A549 (cell line): ENCODE measurements at regions not wholly inside any gene's neighbourhood (a gene's known extent, or its start where the extent isn't known, plus 50 kb on each side); places are given as distances from the start of the nearest gene placed in this dataset.

Experiments used
- ATAC-seq, 2 experiments: fragments of 200-7000 bp in 1 of 2; fragments of >200 bp in 1 of 2; cut with Nextera tagmentation in 1 of 2; cut with Tn5 transposase in 1 of 2; 3 replicates each; pipeline versions ENCODE4 v1.8.0 to v1.9.1; 2018 to 2020; ENCODE audit warnings: mild to moderate bottlenecking in 1 of 2, moderate library complexity in 1 of 2
- CTCF ChIA-PET: fragments of 300-600 bp; sonication (Branson Sonifier 250); formaldehyde crosslinking; extraction: SDS; loops from one replicate; lab custom pipeline; 2021; ENCODE audit warnings: antibody characterized with exemption, inconsistent platforms; lab: Yijun Ruan, JAX
- POLR2A ChIA-PET: fragments of 350-600 bp; formaldehyde crosslinking; extraction: SDS; loops from one replicate; lab custom pipeline; 2021; ENCODE audit warnings: antibody characterized with exemption, inconsistent platforms; lab: Yijun Ruan, JAX
- DNase-seq, 2 experiments: peaks; one replicate each; pipeline versions ENCODE4 v3.0.0 to v3.0.0-alpha.2; 2011 to 2016; ENCODE audit warnings: low read depth in 1 of 2, low spot score in 1 of 2
- FAIRE-seq: peaks from 2 replicates; lab custom pipeline; 2011; peaks lifted over from hg19 to GRCh38; lab: Jason Lieb, UNC
- H3K27ac ChIP-seq, 2 experiments: fragments of >200 bp; sonication (Bioruptor Twin); formaldehyde crosslinking; 3 replicates each; pipeline ENCODE4 v1.5.1; 2016 to 2017
- H3K4me1 ChIP-seq: fragments of >200 bp; sonication (Bioruptor Twin); formaldehyde crosslinking; 3 replicates; pipeline ENCODE4 v1.6.1; 2016
- H3K4me2 ChIP-seq: fragments of >200 bp; sonication (Bioruptor Twin); formaldehyde crosslinking; 3 replicates; pipeline ENCODE4 v1.6.1; 2016
- H3K4me3 ChIP-seq: fragments of >200 bp; sonication (Bioruptor Twin); formaldehyde crosslinking; 3 replicates; pipeline ENCODE4 v1.5.1; 2016
- H3K9me3 ChIP-seq: fragments of >200 bp; sonication (Bioruptor Twin); formaldehyde crosslinking; 3 replicates; pipeline ENCODE4 v1.6.1; 2016
- BCL3 ChIP-seq: fragments of >200 bp; sonication (Bioruptor Twin); formaldehyde crosslinking; IDR thresholded peaks from 3 replicates; pipeline ENCODE4 v1.6.1; 2016
- CHD2 ChIP-seq: fragments of 150-350 bp; IDR thresholded peaks from 2 replicates; pipeline ENCODE4 v1.6.1; 2014; ENCODE audit warnings: low read length; ENCODE audit not compliant: partially characterized antibody
- CTCF ChIP-seq: fragments of >200 bp; sonication (Bioruptor Twin); formaldehyde crosslinking; IDR thresholded peaks from 3 replicates; pipeline ENCODE4 v1.5.1; 2016
- E2F6 ChIP-seq: IDR thresholded peaks from 2 replicates; pipeline ENCODE4 v1.6.1; 2012; ENCODE audit warnings: low read depth, borderline replicate concordance
- EHF ChIP-seq: fragments of 250-450 bp; sonication (Bioruptor Pico); IDR thresholded peaks from 2 replicates; pipeline ENCODE4 v1.5.0; 2020; ENCODE audit warnings: mild to moderate bottlenecking
- FOSB ChIP-seq: fragments of 250-450 bp; sonication (Bioruptor Pico); IDR thresholded peaks from 2 replicates; pipeline ENCODE4 v1.5.0; 2020; ENCODE audit warnings: mild to moderate bottlenecking, moderate library complexity
- FOXS1 ChIP-seq: fragments of 250-450 bp; sonication (Bioruptor Pico); IDR thresholded peaks from 2 replicates; pipeline ENCODE4 v1.5.0; 2020; ENCODE audit warnings: mild to moderate bottlenecking, moderate library complexity
- HDAC2 ChIP-seq: fragments of 200-600 bp; sonication (generic); IDR thresholded peaks from 2 replicates; pipeline ENCODE4 v1.6.1; 2016
- HEYL ChIP-seq: fragments of 250-450 bp; sonication (Bioruptor Pico); IDR thresholded peaks from 2 replicates; pipeline ENCODE4 v1.8.0; 2021; ENCODE audit warnings: mild to moderate bottlenecking, moderate library complexity
- HMGXB4 ChIP-seq: fragments of 250-450 bp; sonication (Bioruptor Pico); IDR thresholded peaks from 2 replicates; pipeline ENCODE4 v1.5.0; 2021; ENCODE audit warnings: mild to moderate bottlenecking, moderate library complexity, borderline replicate concordance
- HOXB13 ChIP-seq: fragments of 250-450 bp; sonication (Bioruptor Pico); IDR thresholded peaks from 2 replicates; pipeline ENCODE4 v1.5.0; 2020; ENCODE audit warnings: low read depth, mild to moderate bottlenecking, moderate library complexity
- JUN ChIP-seq, 2 experiments: fragments of >200 bp; sonication (Bioruptor Twin); formaldehyde crosslinking; IDR thresholded peaks; 2 replicates in 1 of 2; 3 replicates in 1 of 2; pipeline ENCODE4 v1.6.1; 2016 to 2017
- JUNB ChIP-seq: fragments of >200 bp; sonication (Bioruptor Twin); formaldehyde crosslinking; IDR thresholded peaks from 2 replicates; pipeline ENCODE4 v1.6.1; 2016
- KDM1A ChIP-seq: fragments of 200-600 bp; sonication (generic); IDR thresholded peaks from 2 replicates; pipeline ENCODE4 v1.6.1; 2016; ENCODE audit warnings: low read depth, mild to moderate bottlenecking
- KDM5A ChIP-seq: fragments of 200-600 bp; sonication (generic); IDR thresholded peaks from 2 replicates; pipeline ENCODE4 v1.6.1; 2016; ENCODE audit warnings: antibody characterized with exemption, mild to moderate bottlenecking
- MAX ChIP-seq: IDR thresholded peaks from 2 replicates; pipeline ENCODE4 v1.6.1; 2012
- NPAS2 ChIP-seq: fragments of 250-450 bp; sonication (Bioruptor Pico); IDR thresholded peaks from 2 replicates; pipeline ENCODE4 v1.8.0; 2022; ENCODE audit warnings: mild to moderate bottlenecking, moderate library complexity, borderline replicate concordance
- PBX3 ChIP-seq: IDR thresholded peaks from 2 replicates; pipeline ENCODE4 v1.6.1; 2012
- POLR2AphosphoS2 ChIP-seq: conservative IDR thresholded peaks from 2 replicates; pipeline ENCODE4 v1.6.1; 2012; ENCODE audit warnings: low read length, improper control_type of control experiment, inconsistent platforms
- RARB ChIP-seq: fragments of 250-450 bp; sonication (Bioruptor Pico); IDR thresholded peaks from 2 replicates; pipeline ENCODE4 v1.8.0; 2021; ENCODE audit warnings: mild to moderate bottlenecking, moderate library complexity
- RCOR1 ChIP-seq: fragments of 150-350 bp; IDR thresholded peaks from 2 replicates; pipeline ENCODE4 v1.6.1; 2014; ENCODE audit warnings: antibody characterized with exemption, low read length, low read depth
- RFX5 ChIP-seq: fragments of 450-650 bp; IDR thresholded peaks from 2 replicates; pipeline ENCODE4 v1.7.1; 2014; ENCODE audit warnings: antibody characterized with exemption, mild to moderate bottlenecking, moderate library complexity
- RNF2 ChIP-seq: fragments of 200-600 bp; sonication (generic); IDR thresholded peaks from 2 replicates; pipeline ENCODE4 v1.6.1; 2016; ENCODE audit warnings: low read depth, mild to moderate bottlenecking, antibody characterized with exemption, moderate library complexity, borderline replicate concordance
- SREBF2 ChIP-seq: fragments of 450-650 bp; IDR thresholded peaks from 2 replicates; pipeline ENCODE4 v1.6.1; 2014; ENCODE audit warnings: mild to moderate bottlenecking, moderate library complexity
- ZNF302 ChIP-seq: fragments of 250-450 bp; sonication (Bioruptor Pico); IDR thresholded peaks from 2 replicates; pipeline ENCODE4 v1.9.0; 2021; ENCODE audit warnings: inconsistent platforms, mild to moderate bottlenecking, moderate library complexity
- WGBS: methylation state at CpG from one replicate; pipeline ENCODE4 v1.1.6; 2017; ENCODE audit errors: missing lambda C conversion rate; 5-methylcytosine and 5-hydroxymethylcytosine counted together
- TF ChIP-seq, protein P1 (sequence below): fragments of 250-450 bp; sonication (Bioruptor Pico); IDR thresholded peaks from 2 replicates; pipeline ENCODE4 v1.5.0; 2020; ENCODE audit warnings: low read depth, mild to moderate bottlenecking, moderate library complexity

GRCh38 chr5:56328753-56329560 lies 95.8 kb upstream of the ANKRD55 start:
- H3K4me3 ChIP-seq: no peak overlapping the region
- peaks cover 4% of the 10 kb centered on the region; the same call in 1 of the 3 replicates for H3K9me3 ChIP-seq
- POLR2A ChIA-PET: no interaction called here
- 59% methylated on average over 3 of the region's 3 CpGs for WGBS
- FAIRE-seq: no peak
- peak in 1 of 2 experiments; percentile 24; a peak in 1 of 6 replicates for ATAC-seq
- TF ChIP-seq HOXB13 (CRISPR knock-in tag) (no peak), HEYL (no peak), FOXS1 (no peak), SREBF2 (no peak), KDM5A (no peak), PBX3 (no peak), JUNB (no peak), HDAC2 (no peak), CHD2 (no peak), EHF (CRISPR knock-in tag) (no peak), ZNF302 (no peak)
- TF ChIP-seq, protein P1, sequence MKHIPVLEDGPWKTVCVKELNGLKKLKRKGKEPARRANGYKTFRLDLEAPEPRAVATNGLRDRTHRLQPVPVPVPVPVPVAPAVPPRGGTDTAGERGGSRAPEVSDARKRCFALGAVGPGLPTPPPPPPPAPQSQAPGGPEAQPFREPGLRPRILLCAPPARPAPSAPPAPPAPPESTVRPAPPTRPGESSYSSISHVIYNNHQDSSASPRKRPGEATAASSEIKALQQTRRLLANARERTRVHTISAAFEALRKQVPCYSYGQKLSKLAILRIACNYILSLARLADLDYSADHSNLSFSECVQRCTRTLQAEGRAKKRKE (CRISPR knock-in tag): no peak
- TF ChIP-seq, all 56 proteins: peak for 0
- DNase-seq: peak in 1 of 2 experiments; percentile 13
- peak overlapping the region in 1 of 2 experiments; percentile 60; a peak in 3 of 6 replicates for H3K27ac ChIP-seq
- peak overlapping the region; percentile 36 for H3K4me2 ChIP-seq
- H3K4me1 ChIP-seq: peaks cover 15% of the 10 kb centered on the region; the same call in 2 of the 3 replicates
- CTCF ChIA-PET: interaction anchor here (1.0 to 1.5 kb wide), 3 partner anchors 11 to 388 kb away, joined by 3 read pairs; no protein-coding TSS in a partner anchor

- ATAC-seq: no peak
- Histone ChIP-seq H3K27ac (peak overlapping the region in 1 of 2 experiments; percentile 42; a peak in 1 of 6 replicates), H3K4me2 (no peak overlapping the region), H3K4me3 (no peak overlapping the region), H3K4me1 (peaks cover 23% of the 10 kb centered on the region; the same call in 2 of the 3 replicates), H3K9me3 (no peaks in the 10 kb centered on the region)
- WGBS: 92% methylated on average over 6 of the region's 6 CpGs
- POLR2A ChIA-PET: no interaction called here
- TF ChIP-seq JUN (IDR thresholded peaks at IDR 0.05) (no peak), HOXB13 (CRISPR knock-in tag) (no peak), E2F6 (no peak), RARB (no peak), RNF2 (no peak), FOSB (CRISPR knock-in tag) (no peak), RFX5 (no peak), CTCF (no peak), FOXS1 (no peak), RCOR1 (no peak), MAX (no peak), BCL3 (no peak), HMGXB4 (no peak), NPAS2 (CRISPR knock-in tag) (no peak), KDM1A (no peak), HEYL (no peak), POLR2AphosphoS2 (no peak)
- TF ChIP-seq, protein P1 (CRISPR knock-in tag): no peak
- no peak for FAIRE-seq
- CTCF ChIA-PET: interaction anchor here (0.8 to 1.4 kb wide), 3 partner anchors 10 to 16 kb away, joined by 3 to 6 read pairs (median 3); no protein-coding TSS in a partner anchor
- no peak for DNase-seq
These were observed 94.7 kb upstream of the ANKRD55 start for GRCh38 chr5:56327809-56328208.
